GM12878 (cell line): ENCODE measurements at regions not wholly inside any gene's neighbourhood (a gene's known extent, or its start where the extent isn't known, plus 50 kb on each side); places are given as distances from the start of the nearest gene placed in this dataset.
A peak's percentile ranks its signal among the peaks of the same experiment; 100 is the strongest.

Experiments used
- ATAC-seq: fragments of 200-7000 bp; cut with Tn5 transposase; 3 replicates; pipeline ENCODE4 v1.9.1; 2020; ENCODE audit warnings: mild to moderate bottlenecking, moderate library complexity
- BruUV-seq: library from RNA; stranded (reverse); fragments of 400-500 nt; replicated peaks from 2 replicates; lab custom pipeline; 2021; lab: Mats Ljungman, UMichigan
- CTCF ChIA-PET: fragments of 300-600 bp; sonication (Branson Sonifier 250); formaldehyde crosslinking; extraction: SDS; loops from one replicate; lab custom pipeline; 2021; ENCODE audit warnings: inconsistent platforms; lab: Yijun Ruan, JAX
- POLR2A ChIA-PET: fragments of 350-600 bp; formaldehyde crosslinking; extraction: SDS; loops from one replicate; lab custom pipeline; 2021; ENCODE audit warnings: inconsistent platforms; lab: Charles Lee
- RAD21 ChIA-PET: fragments of 300-600 bp; sonication (Branson Sonifier 250); formaldehyde crosslinking; loops from one replicate; lab custom pipeline; 2023; ENCODE audit warnings: antibody characterized with exemption; ENCODE audit not compliant: unreplicated experiment; lab: Charles Lee
- SMC1A ChIA-PET: fragments of 300-600 bp; sonication (Branson Sonifier 250); formaldehyde crosslinking; loops from one replicate; lab custom pipeline; 2023; ENCODE audit not compliant: unreplicated experiment, uncharacterized antibody; lab: Charles Lee
- DNase-seq: peaks from one replicate; pipeline ENCODE4 v3.0.0-alpha.2; 2011; ENCODE audit warnings: low read depth, low spot score
- FAIRE-seq: peaks from 3 replicates; lab custom pipeline; 2011; peaks lifted over from hg19 to GRCh38; lab: Jason Lieb, UNC
- H2AFZ ChIP-seq: 2 replicates; pipeline ENCODE4 v1.6.0; 2011; ENCODE audit warnings: low read depth, low read length, control low read depth; ENCODE audit not compliant: control insufficient read depth
- H3K27ac ChIP-seq: 2 replicates; pipeline ENCODE4 v1.5.1; 2011; ENCODE audit warnings: control low read depth; ENCODE audit not compliant: control insufficient read depth, insufficient read depth
- H3K27me3 ChIP-seq, 2 experiments: replicated peaks in 1 of 2; 2 replicates each; pipeline versions ENCODE4 v1.6.0 to v1.6.1; 2011; ENCODE audit warnings: low read length in 1 of 2; ENCODE audit not compliant: control insufficient read depth in 2 of 2, insufficient read depth in 2 of 2
- H3K36me3 ChIP-seq, 2 experiments: 2 replicates each; pipeline ENCODE4 v1.5.1; 2011; ENCODE audit warnings: low read length in 1 of 2; ENCODE audit not compliant: control insufficient read depth in 2 of 2, insufficient read depth in 2 of 2
- H3K4me1 ChIP-seq: 2 replicates; pipeline ENCODE4 v1.6.1; 2011; ENCODE audit warnings: mild to moderate bottlenecking, low read length, moderate library complexity, mixed read lengths; ENCODE audit not compliant: control insufficient read depth, insufficient read depth
- H3K4me2 ChIP-seq: 2 replicates; pipeline ENCODE4 v1.6.0; 2011; ENCODE audit warnings: control low read depth; ENCODE audit not compliant: control insufficient read depth, insufficient read depth
- H3K4me3 ChIP-seq: fragments of 200-600 bp; sonication (generic); 2 replicates; pipeline ENCODE4 v1.5.1; 2016
- H3K79me2 ChIP-seq: 2 replicates; pipeline ENCODE4 v1.6.0; 2011; ENCODE audit warnings: low read length; ENCODE audit not compliant: control insufficient read depth, insufficient read depth
- H3K9ac ChIP-seq: 2 replicates; pipeline ENCODE4 v1.8.0; 2011; ENCODE audit warnings: low read length, control low read depth, mixed read lengths; ENCODE audit not compliant: control insufficient read depth, insufficient read depth
- H3K9me3 ChIP-seq: replicated peaks from 3 replicates; pipeline ENCODE4 v1.5.1; 2011; ENCODE audit warnings: mild to moderate bottlenecking, low read length; ENCODE audit not compliant: control insufficient read depth, insufficient read depth
- H4K20me1 ChIP-seq: 2 replicates; pipeline ENCODE4 v1.6.0; 2011; ENCODE audit not compliant: control insufficient read depth, insufficient read depth
- JUND ChIP-seq: IDR thresholded peaks from 2 replicates; pipeline ENCODE4 v1.6.1; 2012; ENCODE audit warnings: low read depth, mild to moderate bottlenecking, low read length, improper control_type of control experiment, moderate library complexity
- SUPT20H ChIP-seq: IDR thresholded peaks from 2 replicates; pipeline ENCODE4 v1.6.1; 2011; ENCODE audit warnings: low read depth, mild to moderate bottlenecking, low read length, moderate library complexity, borderline replicate concordance; ENCODE audit not compliant: control insufficient read depth
- TAF1 ChIP-seq: IDR thresholded peaks from 2 replicates; pipeline ENCODE4 v1.6.1; 2011; ENCODE audit warnings: mild to moderate bottlenecking, low read depth, low read length, borderline replicate concordance
- WGBS: methylation state at CpG from one replicate; pipeline ENCODE4 v1.1.6; 2016; ENCODE audit warnings: low lambda C conversion rate; ENCODE audit not compliant: insufficient replicate concordance, insufficient coverage; ENCODE audit errors: missing lambda C conversion rate; 5-methylcytosine and 5-hydroxymethylcytosine counted together
- in situ Hi-C: fragments of 300-500 bp; cut with MboI; formaldehyde crosslinking; loops from 9 replicates; pipeline ENCODE4 v1.14.3; 2018; ENCODE audit warnings: mixed read lengths
- intact Hi-C: fragments of 100-400 bp; cut with micrococcal nuclease; formaldehyde crosslinking; loops from one replicate; pipeline ENCODE4 v1.14.2; 2022; ENCODE audit not compliant: unreplicated experiment
- TF ChIP-seq, protein P1 (sequence below): IDR thresholded peaks from 2 replicates; pipeline ENCODE4 v1.6.1; 2012; ENCODE audit warnings: mild to moderate bottlenecking, low read depth, low read length

DNA sequence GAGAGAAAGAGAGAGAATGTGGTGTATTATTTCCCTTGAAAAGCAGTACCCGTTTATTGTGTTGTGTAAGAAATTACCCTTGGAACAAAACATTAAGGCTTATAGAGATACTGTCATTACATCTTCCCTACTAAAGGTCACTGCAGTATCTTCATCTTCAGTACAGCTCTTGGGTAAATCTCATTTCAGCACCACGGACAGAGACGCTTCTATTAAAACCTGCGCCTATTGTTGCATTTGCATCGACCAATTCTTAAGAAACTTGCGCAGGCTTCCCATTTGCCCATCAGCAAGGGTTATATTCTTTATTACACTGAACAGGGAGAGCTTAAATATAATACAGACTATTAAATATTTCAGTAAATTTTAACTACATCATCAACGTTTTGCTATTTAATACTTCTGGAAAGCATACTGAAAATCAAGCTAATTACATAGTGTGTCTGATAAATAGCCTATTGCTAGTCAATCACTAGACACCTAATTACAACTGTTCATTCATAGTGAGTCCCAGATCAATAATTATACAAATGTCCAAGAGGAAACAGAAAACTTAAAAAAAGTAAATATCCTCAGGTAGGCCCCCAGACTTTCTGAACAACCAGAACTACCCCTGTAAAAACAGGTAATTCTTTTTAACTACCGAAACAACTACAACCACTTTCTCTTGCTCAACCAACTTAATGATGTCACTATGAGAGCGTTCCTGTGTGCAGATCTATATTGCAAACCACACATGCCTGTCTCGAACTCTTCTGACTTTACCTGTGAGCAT is 350.6 kb downstream of the LIG4 start:
- BruUV-seq = no TSS peak
- no peaks in the 10 kb centered on the region for H3K36me3 ChIP-seq
- in situ Hi-C loops = no loop called here
- no peaks in the 10 kb centered on the region for H3K4me1 ChIP-seq
- POLR2A ChIA-PET = no interaction called here
- RAD21 ChIA-PET = no interaction called here
- no peak overlapping the region for H3K9ac ChIP-seq
- DNase-seq (no peak), ATAC-seq (no peak; the same call in 2 of the 3 replicates), FAIRE-seq (no peak)
- H3K79me2 ChIP-seq = no peaks in the 10 kb centered on the region
- no peaks in the 10 kb centered on the region for H3K9me3 ChIP-seq
- no peak overlapping the region for H3K4me2 ChIP-seq
- no peak overlapping the region for H2AFZ ChIP-seq
- TF ChIP-seq, protein P1, sequence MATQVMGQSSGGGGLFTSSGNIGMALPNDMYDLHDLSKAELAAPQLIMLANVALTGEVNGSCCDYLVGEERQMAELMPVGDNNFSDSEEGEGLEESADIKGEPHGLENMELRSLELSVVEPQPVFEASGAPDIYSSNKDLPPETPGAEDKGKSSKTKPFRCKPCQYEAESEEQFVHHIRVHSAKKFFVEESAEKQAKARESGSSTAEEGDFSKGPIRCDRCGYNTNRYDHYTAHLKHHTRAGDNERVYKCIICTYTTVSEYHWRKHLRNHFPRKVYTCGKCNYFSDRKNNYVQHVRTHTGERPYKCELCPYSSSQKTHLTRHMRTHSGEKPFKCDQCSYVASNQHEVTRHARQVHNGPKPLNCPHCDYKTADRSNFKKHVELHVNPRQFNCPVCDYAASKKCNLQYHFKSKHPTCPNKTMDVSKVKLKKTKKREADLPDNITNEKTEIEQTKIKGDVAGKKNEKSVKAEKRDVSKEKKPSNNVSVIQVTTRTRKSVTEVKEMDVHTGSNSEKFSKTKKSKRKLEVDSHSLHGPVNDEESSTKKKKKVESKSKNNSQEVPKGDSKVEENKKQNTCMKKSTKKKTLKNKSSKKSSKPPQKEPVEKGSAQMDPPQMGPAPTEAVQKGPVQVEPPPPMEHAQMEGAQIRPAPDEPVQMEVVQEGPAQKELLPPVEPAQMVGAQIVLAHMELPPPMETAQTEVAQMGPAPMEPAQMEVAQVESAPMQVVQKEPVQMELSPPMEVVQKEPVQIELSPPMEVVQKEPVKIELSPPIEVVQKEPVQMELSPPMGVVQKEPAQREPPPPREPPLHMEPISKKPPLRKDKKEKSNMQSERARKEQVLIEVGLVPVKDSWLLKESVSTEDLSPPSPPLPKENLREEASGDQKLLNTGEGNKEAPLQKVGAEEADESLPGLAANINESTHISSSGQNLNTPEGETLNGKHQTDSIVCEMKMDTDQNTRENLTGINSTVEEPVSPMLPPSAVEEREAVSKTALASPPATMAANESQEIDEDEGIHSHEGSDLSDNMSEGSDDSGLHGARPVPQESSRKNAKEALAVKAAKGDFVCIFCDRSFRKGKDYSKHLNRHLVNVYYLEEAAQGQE = peak; percentile 90
- no peak for TF ChIP-seq JUND
- CTCF ChIA-PET = no interaction called here
- no peak overlapping the region for H3K4me3 ChIP-seq
- 38% methylated on average over 10 of the region's 10 CpGs for WGBS
- SMC1A ChIA-PET = no interaction called here
- intact Hi-C loops = no loop called here
- H3K27ac ChIP-seq = no peak overlapping the region
- H3K27me3 ChIP-seq = peaks cover 1 to 2% of the 10 kb centered on the region in 2 experiments; a peak in 1 of 4 replicates
- H4K20me1 ChIP-seq = no peaks in the 10 kb centered on the region

DNA sequence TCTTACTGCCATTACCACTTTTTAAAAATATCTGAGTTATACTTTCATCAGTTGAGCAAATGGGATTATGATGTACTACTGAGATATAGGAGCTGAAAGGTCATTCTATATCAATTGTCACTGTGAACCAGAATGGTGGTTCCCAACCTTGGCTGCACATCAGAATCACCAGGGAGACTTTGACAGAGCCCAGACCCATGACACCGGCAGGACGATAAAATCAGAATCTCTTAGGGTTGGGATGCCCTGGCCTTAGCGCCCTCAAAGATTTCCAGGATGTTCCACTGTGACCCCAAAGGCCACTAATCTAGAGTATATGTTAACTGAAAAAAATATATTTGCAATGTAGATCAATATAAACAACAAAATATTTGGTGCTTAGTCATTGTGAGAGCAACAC is 355.1 kb downstream of the LIG4 start:
- 52% methylated on average over 3 of the region's 3 CpGs for WGBS
- DNase-seq (no peak), FAIRE-seq (no peak), ATAC-seq (no peak)
- intact Hi-C loops = no loop called here
- H3K36me3 ChIP-seq = no peaks in the 10 kb centered on the region
- no peaks in the 10 kb centered on the region for H3K9me3 ChIP-seq
- no peaks in the 10 kb centered on the region for H3K79me2 ChIP-seq
- no peak overlapping the region for H3K4me2 ChIP-seq
- H2AFZ ChIP-seq = no peak overlapping the region
- no peak overlapping the region for H3K9ac ChIP-seq
- TF ChIP-seq SUPT20H = no peak
- TF ChIP-seq TAF1 = no peak
- SMC1A ChIA-PET = no interaction called here
- BruUV-seq = no TSS peak
- no peak overlapping the region for H3K27ac ChIP-seq
- RAD21 ChIA-PET = no interaction called here
- POLR2A ChIA-PET = no interaction called here
- CTCF ChIA-PET = no interaction called here
- H3K4me3 ChIP-seq = no peak overlapping the region
- no peaks in the 10 kb centered on the region for H3K27me3 ChIP-seq
- in situ Hi-C loops = no loop called here
- H4K20me1 ChIP-seq = no peaks in the 10 kb centered on the region
- no peaks in the 10 kb centered on the region for H3K4me1 ChIP-seq
